IMR-90 (cell line): ENCODE measurements at regions not wholly inside any gene's neighbourhood (a gene's known extent, or its start where the extent isn't known, plus 50 kb on each side); places are given as distances from the start of the nearest gene placed in this dataset.

ENCODE experiments used
- ATAC-seq: fragments of 200-7000 bp; cut with Tn5 transposase; 2 replicates; pipeline ENCODE4 v1.9.1; 2020; ENCODE audit warnings: low read depth, mild to moderate bottlenecking, moderate library complexity
- BruUV-seq: library from RNA; stranded (reverse); fragments of 400-500 nt; replicated peaks from 2 replicates; lab custom pipeline; 2021; lab: Mats Ljungman, UMichigan
- CTCF ChIA-PET: fragments of 300-600 bp; formaldehyde crosslinking; extraction: SDS; loops from one replicate; lab custom pipeline; 2021; ENCODE audit warnings: antibody characterized with exemption; lab: Yijun Ruan, JAX
- POLR2A ChIA-PET: fragments of 300-600 bp; sonication (Branson Sonifier 250); formaldehyde crosslinking; loops from one replicate; lab custom pipeline; 2022; ENCODE audit warnings: antibody characterized with exemption; ENCODE audit not compliant: unreplicated experiment; lab: Charles Lee
- DNase-seq: peaks from one replicate; pipeline ENCODE4 v3.0.0; 2013
- H2AFZ ChIP-seq: replicated peaks from 2 replicates; pipeline ENCODE3; 2013; ENCODE audit warnings: low read length, mild to moderate bottlenecking; ENCODE audit not compliant: poor library complexity
- H2AK5ac ChIP-seq: 2 replicates; pipeline ENCODE4 v1.6.1; 2013; ENCODE audit warnings: low read depth, low read length, inconsistent platforms
- H2AK9ac ChIP-seq: replicated peaks from 2 replicates; pipeline ENCODE3; 2013; ENCODE audit warnings: mild to moderate bottlenecking, low read depth, low read length, moderate library complexity; ENCODE audit not compliant: poor library complexity
- H2BK120ac ChIP-seq: 2 replicates; pipeline ENCODE4 v1.6.1; 2013; ENCODE audit warnings: low read depth, low read length, inconsistent platforms
- H2BK15ac ChIP-seq: 3 replicates; pipeline ENCODE4 v1.6.1; 2013; ENCODE audit warnings: low read depth, low read length, inconsistent platforms
- H2BK20ac ChIP-seq: 2 replicates; pipeline ENCODE4 v1.6.1; 2013; ENCODE audit warnings: low read depth, mild to moderate bottlenecking, inconsistent platforms, low read length, moderate library complexity
- H2BK5ac ChIP-seq: 2 replicates; pipeline ENCODE4 v1.6.1; 2013; ENCODE audit warnings: mild to moderate bottlenecking, low read depth, low read length, inconsistent platforms; ENCODE audit not compliant: poor library complexity, severe bottlenecking
- H3K14ac ChIP-seq: replicated peaks from 2 replicates; pipeline ENCODE4 v1.6.1; 2013; ENCODE audit warnings: low read depth, low read length, inconsistent platforms
- H3K18ac ChIP-seq: 2 replicates; pipeline ENCODE4 v1.6.1; 2013; ENCODE audit warnings: low read depth, low read length, control low read depth
- H3K23ac ChIP-seq: 2 replicates; pipeline ENCODE4 v1.6.1; 2013; ENCODE audit warnings: low read depth, low read length, inconsistent platforms
- H3K27ac ChIP-seq: 2 replicates; pipeline ENCODE4 v1.5.1; 2013; ENCODE audit warnings: mild to moderate bottlenecking, control low read depth, low read length; ENCODE audit not compliant: insufficient read depth
- H3K27me3 ChIP-seq: 2 replicates; pipeline ENCODE4 v1.6.1; 2013; ENCODE audit warnings: low read length; ENCODE audit not compliant: control insufficient read depth, insufficient read depth
- H3K36me3 ChIP-seq: 2 replicates; pipeline ENCODE4 v1.6.1; 2013; ENCODE audit warnings: low read length, mixed read lengths; ENCODE audit not compliant: control insufficient read depth, insufficient read depth
- H3K4ac ChIP-seq: 2 replicates; pipeline ENCODE4 v1.6.1; 2013; ENCODE audit warnings: low read depth, low read length, inconsistent platforms
- H3K4me1 ChIP-seq: 2 replicates; pipeline ENCODE4 v1.6.1; 2013; ENCODE audit warnings: low read length, mixed read lengths; ENCODE audit not compliant: control insufficient read depth, insufficient read depth
- H3K4me2 ChIP-seq: 2 replicates; pipeline ENCODE4 v1.6.1; 2013; ENCODE audit warnings: low read depth, mild to moderate bottlenecking, control low read depth, low read length, moderate library complexity
- H3K4me3 ChIP-seq: 2 replicates; pipeline ENCODE4 v1.5.1; 2013; ENCODE audit warnings: low read depth, mild to moderate bottlenecking, control low read depth, low read length, moderate library complexity; ENCODE audit not compliant: insufficient read depth
- H3K56ac ChIP-seq: 2 replicates; pipeline ENCODE4 v1.6.1; 2013; ENCODE audit warnings: low read length, inconsistent platforms; ENCODE audit not compliant: insufficient read depth; ENCODE audit errors: extremely low read depth
- H3K79me1 ChIP-seq, 2 experiments: 2 replicates each; pipeline ENCODE4 v1.6.1; 2013; ENCODE audit warnings: low read length in 2 of 2, inconsistent platforms in 1 of 2, low read depth in 1 of 2
- H3K9ac ChIP-seq: 2 replicates; pipeline ENCODE4 v1.6.1; 2013; ENCODE audit warnings: low read depth, low read length, control low read depth
- H3K9me1 ChIP-seq: 2 replicates; pipeline ENCODE4 v1.6.1; 2013; ENCODE audit warnings: low read length, inconsistent platforms; ENCODE audit not compliant: insufficient read depth
- H3K9me3 ChIP-seq: 2 replicates; pipeline ENCODE4 v1.6.1; 2013; ENCODE audit warnings: low read length; ENCODE audit not compliant: control insufficient read depth, insufficient read depth
- H4K20me1 ChIP-seq: 2 replicates; pipeline ENCODE4 v1.6.1; 2013; ENCODE audit warnings: low read length, inconsistent platforms; ENCODE audit not compliant: insufficient read depth
- H4K5ac ChIP-seq: 2 replicates; pipeline ENCODE4 v1.6.1; 2013; ENCODE audit warnings: mild to moderate bottlenecking, low read depth, low read length, control low read depth
- H4K8ac ChIP-seq, 2 experiments: 2 replicates each; pipeline ENCODE4 v1.6.1; 2013; ENCODE audit warnings: low read depth in 2 of 2, low read length in 2 of 2, control low read depth in 1 of 2, inconsistent platforms in 1 of 2
- H4K91ac ChIP-seq: 2 replicates; pipeline ENCODE4 v1.6.1; 2013; ENCODE audit warnings: low read depth, low read length, inconsistent platforms; ENCODE audit not compliant: insufficient read depth
- BHLHE40 ChIP-seq: fragments of 150-350 bp; IDR thresholded peaks from 2 replicates; pipeline ENCODE4 v1.6.1; 2016; ENCODE audit warnings: mild to moderate bottlenecking, low read depth, low read length
- MXI1 ChIP-seq: IDR thresholded peaks from 2 replicates; pipeline ENCODE4 v1.6.1; 2012; ENCODE audit warnings: low read depth, mild to moderate bottlenecking, low read length, moderate library complexity, borderline replicate concordance
- NFE2L2 ChIP-seq: fragments of 150-350 bp; IDR thresholded peaks from 2 replicates; pipeline ENCODE4 v1.6.1; 2016; ENCODE audit warnings: low read depth, mild to moderate bottlenecking, low read length
- RAD21 ChIP-seq: IDR thresholded peaks from 2 replicates; pipeline ENCODE4 v1.6.1; 2012; ENCODE audit warnings: low read length, improper control_type of control experiment
- RFX5 ChIP-seq: IDR thresholded peaks from 2 replicates; pipeline ENCODE4 v1.8.0; 2012; ENCODE audit warnings: low read depth, mild to moderate bottlenecking, low read length, moderate library complexity
- WGBS, 2 experiments: methylation state at CpG; one replicate each; pipeline versions ENCODE4 v1.1.5 to v1.1.7; 2013; ENCODE audit warnings: missing lambda C conversion rate in 2 of 2; ENCODE audit not compliant: insufficient read length in 1 of 2; ENCODE audit errors: extremely low coverage in 2 of 2; 5-methylcytosine and 5-hydroxymethylcytosine counted together
- dilution Hi-C: fragments of 300-500 bp; cut with HindIII; formaldehyde crosslinking; loops from one replicate; pipeline ENCODE4 v1.14.3; 2018; ENCODE audit warnings: low sequenced_read_pairs; ENCODE audit not compliant: unreplicated experiment
- in situ Hi-C: fragments of 300-500 bp; cut with MboI; formaldehyde crosslinking; loops from 3 replicates; pipeline ENCODE4 v1.14.3; 2019; ENCODE audit warnings: low sequenced_read_pairs, inconsistent platforms, mixed read lengths
- intact Hi-C: fragments of 100-400 bp; cut with micrococcal nuclease; formaldehyde crosslinking; loops from 2 replicates; pipeline ENCODE4 v1.10.0; 2022
- TF ChIP-seq, protein P1 (sequence below): fragments of 150-350 bp; IDR thresholded peaks from 2 replicates; pipeline ENCODE4 v1.6.1; 2017; ENCODE audit warnings: mild to moderate bottlenecking, antibody characterized with exemption, low read length, low read depth

DNA sequence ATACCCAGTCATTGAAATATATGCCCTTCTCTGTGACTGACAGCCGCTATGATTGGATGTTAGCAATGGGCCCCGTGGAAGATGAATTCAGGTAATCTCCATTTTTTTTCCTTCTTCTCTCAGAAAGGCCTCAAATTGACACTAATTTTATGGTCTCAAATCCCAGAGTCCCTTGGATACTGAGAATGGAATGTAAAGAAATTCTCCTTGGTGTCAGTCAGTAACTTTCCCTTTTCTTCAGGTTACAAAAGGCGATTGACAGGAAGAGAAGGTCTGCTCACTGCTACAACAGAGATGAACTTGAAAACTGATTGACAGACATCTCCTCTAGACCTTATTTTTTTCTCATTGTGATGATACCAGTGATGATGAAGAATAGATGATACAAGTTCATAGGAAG, 748.3 kb downstream of the MAT2B start:
- H3K9me3 ChIP-seq = no peaks in the 10 kb centered on the region
- DNase-seq (no peak), ATAC-seq (no peak)
- no peaks in the 10 kb centered on the region for H4K20me1 ChIP-seq
- no peaks in the 10 kb centered on the region for H3K4me1 ChIP-seq
- no peak overlapping the region for H2AK5ac ChIP-seq
- ChIA-PET CTCF (no interaction called here), POLR2A (no interaction called here)
- no peak overlapping the region for H4K91ac ChIP-seq
- intact Hi-C loops (no loop called here), in situ Hi-C loops (no loop called here), dilution Hi-C loops (no loop called here)
- no peaks in the 10 kb centered on the region for H3K9me1 ChIP-seq
- H3K14ac ChIP-seq = no peak overlapping the region
- no peaks in the 10 kb centered on the region for H3K27me3 ChIP-seq
- TF ChIP-seq RAD21 (no peak), BHLHE40 (no peak), NFE2L2 (no peak), RFX5 (no peak), MXI1 (no peak)
- TF ChIP-seq, protein P1, sequence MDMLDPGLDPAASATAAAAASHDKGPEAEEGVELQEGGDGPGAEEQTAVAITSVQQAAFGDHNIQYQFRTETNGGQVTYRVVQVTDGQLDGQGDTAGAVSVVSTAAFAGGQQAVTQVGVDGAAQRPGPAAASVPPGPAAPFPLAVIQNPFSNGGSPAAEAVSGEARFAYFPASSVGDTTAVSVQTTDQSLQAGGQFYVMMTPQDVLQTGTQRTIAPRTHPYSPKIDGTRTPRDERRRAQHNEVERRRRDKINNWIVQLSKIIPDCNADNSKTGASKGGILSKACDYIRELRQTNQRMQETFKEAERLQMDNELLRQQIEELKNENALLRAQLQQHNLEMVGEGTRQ = no peak
- H3K36me3 ChIP-seq = no peaks in the 10 kb centered on the region
- H2AK9ac ChIP-seq = no peak overlapping the region
- no peak overlapping the region for H3K4me2 ChIP-seq
- WGBS, 2 experiments = no CpG with 5 or more reads among the region's 3 CpGs
- no peak overlapping the region for H3K27ac ChIP-seq
- no peak overlapping the region for H2BK15ac ChIP-seq
- BruUV-seq = no TSS peak
- no peaks in the 10 kb centered on the region for H3K79me1 ChIP-seq
- no peak overlapping the region for H3K9ac ChIP-seq
- H3K23ac ChIP-seq = no peak overlapping the region
- H3K18ac ChIP-seq = no peak overlapping the region
- no peak overlapping the region for H4K8ac ChIP-seq
- H3K4me3 ChIP-seq = no peak overlapping the region
- no peak overlapping the region for H2BK20ac ChIP-seq
- H2BK5ac ChIP-seq = no peak overlapping the region
- no peak overlapping the region for H2AFZ ChIP-seq
- H3K4ac ChIP-seq = no peak overlapping the region
- no peak overlapping the region for H2BK120ac ChIP-seq
- H3K56ac ChIP-seq = no peak overlapping the region
- no peak overlapping the region for H4K5ac ChIP-seq
